Body of pancreas (tissue), 4 donors: ENCODE measurements at regions not wholly inside any gene's neighbourhood (a gene's known extent, or its start where the extent isn't known, plus 50 kb on each side); places are given as distances from the start of the nearest gene placed in this dataset.

ENCODE experiments used
- CTCF ChIP-seq, 7 experiments: fragments of 450-650 bp in 4 of 7; fragments of 200-600 bp in 3 of 7; sonication (generic) in 3 of 7; IDR thresholded peaks; one replicate each; pipeline ENCODE4 v1.5.1; 2016 to 2019; ENCODE audit warnings: antibody characterized with exemption in 7 of 7
- POLR2A ChIP-seq, 3 donors: fragments of 450-650 bp; IDR thresholded peaks; one replicate each; pipeline ENCODE4 v1.6.1; 2016; ENCODE audit warnings: antibody characterized with exemption in 3 of 3, mild to moderate bottlenecking in 2 of 3

- TF ChIP-seq POLR2A (IDR thresholded peaks at IDR 0.05) = no peak
- TF ChIP-seq CTCF (IDR thresholded peaks at IDR 0.05) = no peak
Observed at GRCh38 chr5:101284736-101285375, 381.8 kb upstream of the ST8SIA4 start.
